Head of caudate nucleus (tissue), 42 donors: ENCODE measurements at regions not wholly inside any gene's neighbourhood (a gene's known extent, or its start where the extent isn't known, plus 50 kb on each side); places are given as distances from the start of the nearest gene placed in this dataset.

Source experiments
- DNase-seq, 42 donors: peaks; one replicate each; pipeline versions ENCODE4 v3.0.0 to v3.0.0-alpha.2; 2020 to 2021; ENCODE audit warnings: mixed read lengths in 7 of 42
- intact Hi-C: fragments of 100-400 bp; cut with DNase I; formaldehyde crosslinking; loops from one replicate; pipeline ENCODE4 v1.15.0; 2022

DNA sequence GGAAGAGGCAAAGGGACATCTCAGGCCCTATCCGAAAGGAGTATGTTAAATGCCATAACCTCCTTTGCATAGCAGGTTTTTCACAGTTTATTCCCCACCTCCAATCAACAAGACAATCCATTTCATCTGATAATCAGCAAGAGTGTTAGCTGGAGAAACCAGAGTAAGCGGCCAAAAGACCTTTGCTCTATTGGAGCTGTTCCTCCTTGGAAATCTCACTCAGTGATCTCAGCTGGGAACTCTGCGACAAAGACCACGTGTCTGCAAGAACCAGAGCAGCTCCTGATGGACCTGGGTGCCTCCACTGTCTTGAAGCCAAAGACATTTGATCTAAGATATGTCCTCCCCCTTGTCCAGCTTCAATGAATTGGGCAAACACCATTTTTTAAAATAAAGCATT, 241.0 kb downstream of the SEC61B start:
- DNase-seq, result no peak
- intact Hi-C loops, result no loop called here

- DNase-seq, result no peak
- intact Hi-C loops, result no loop called here
Measured at GRCh38 chr9:99464568-99464967, 242.5 kb downstream of the SEC61B start.

GRCh38 chr9:99465231-99465907, 243.3 kb downstream of the SEC61B start:
- peak in 30 of 42 donors; percentile 4 to 67 (median 32) for DNase-seq
- intact Hi-C loops, result no loop called here

DNA sequence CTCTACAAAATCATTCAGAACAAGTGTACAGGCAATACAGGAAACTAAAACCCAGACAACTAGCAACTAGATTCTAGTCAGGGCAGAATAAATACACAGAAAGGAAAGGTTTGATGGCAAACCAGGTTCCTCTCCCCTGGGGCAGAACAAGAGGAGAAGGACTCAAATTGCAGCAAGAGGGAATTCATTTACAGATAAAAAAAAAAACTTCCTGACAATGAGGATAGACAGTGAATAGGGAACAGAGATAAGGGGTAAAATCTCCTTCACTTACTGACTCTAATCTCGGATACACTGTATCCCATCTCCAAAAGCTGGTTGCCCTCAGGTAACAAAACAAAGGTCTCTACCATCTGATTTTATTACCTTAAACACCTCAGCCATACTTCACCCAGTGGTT, 244.0 kb downstream of the SEC61B start:
- intact Hi-C loops, result no loop called here
- no peak for DNase-seq

DNA sequence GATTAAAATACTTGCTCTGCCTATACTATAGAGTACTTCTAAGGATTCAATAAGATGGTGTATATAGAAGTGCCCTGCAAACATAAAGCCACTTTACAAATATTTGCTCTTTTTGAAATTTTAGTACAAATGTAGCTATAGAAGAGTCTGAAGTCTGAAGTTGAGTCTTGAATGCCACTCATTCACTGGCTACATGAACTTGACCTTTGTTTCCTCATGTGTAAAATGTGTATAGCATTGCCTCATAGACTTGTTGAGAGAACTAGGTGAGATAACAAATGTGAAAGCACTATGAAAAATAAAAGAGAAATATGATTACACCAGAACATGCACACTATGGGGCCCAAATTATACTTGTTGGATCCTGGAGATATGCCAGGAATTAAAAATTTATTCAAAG, 244.7 kb downstream of the SEC61B start:
- no peak for DNase-seq
- intact Hi-C loops, result no loop called here

- DNase-seq, result no peak
- intact Hi-C loops, result no loop called here
Measured at GRCh38 chr9:99471033-99471432, 249.0 kb downstream of the SEC61B start.

DNA sequence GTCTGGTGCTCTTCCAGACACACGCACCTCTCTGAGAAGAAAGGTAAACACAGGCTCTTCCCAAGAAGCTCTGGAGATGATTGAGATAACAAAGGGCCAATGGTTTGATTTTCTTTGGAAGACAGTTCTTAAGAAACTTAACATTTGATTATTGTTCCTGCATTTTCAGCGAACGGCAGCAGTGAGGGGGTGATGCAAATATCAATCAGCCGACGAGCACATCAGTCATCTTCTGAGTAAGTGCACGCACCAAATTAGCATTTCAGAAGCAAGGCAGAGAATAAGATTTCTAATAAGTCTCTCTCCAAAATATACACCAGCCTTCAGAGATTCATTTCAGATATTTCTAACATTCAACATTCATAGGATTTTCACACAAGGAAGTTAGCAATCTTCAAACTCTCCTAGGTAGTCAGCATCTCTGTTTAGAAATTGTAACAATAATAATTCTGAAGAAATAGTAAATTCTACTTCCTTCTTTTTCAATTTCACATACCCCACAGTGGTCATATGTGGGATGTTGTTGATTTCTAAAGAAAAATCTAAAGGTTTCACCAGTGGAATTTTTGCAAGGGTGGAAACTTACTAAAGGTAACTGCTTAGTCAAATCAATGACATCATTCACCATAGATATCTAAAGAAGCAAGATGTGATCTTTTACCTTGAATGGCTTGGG, 250.3 kb downstream of the SEC61B start:
- intact Hi-C loops, result no loop called here
- DNase-seq, result peak in 10 of 42 donors; percentile 8 to 46 (median 23)

DNA sequence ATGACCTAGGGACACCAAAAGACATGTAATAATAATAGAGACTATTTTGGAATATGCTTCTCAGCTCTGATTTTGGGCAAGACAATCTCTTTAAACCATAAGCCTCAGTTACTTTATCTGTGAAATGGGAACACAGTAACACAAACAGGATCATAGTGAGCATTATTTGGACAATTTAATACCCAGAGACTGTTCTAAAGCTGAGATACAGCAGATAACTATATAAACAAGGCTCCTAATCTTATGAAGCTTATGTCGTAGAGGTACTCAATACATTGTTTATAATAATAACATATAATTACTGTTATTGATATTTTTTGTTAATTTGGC, 250.8 kb downstream of the SEC61B start:
- no peak for DNase-seq
- intact Hi-C loops, result no loop called here

DNA sequence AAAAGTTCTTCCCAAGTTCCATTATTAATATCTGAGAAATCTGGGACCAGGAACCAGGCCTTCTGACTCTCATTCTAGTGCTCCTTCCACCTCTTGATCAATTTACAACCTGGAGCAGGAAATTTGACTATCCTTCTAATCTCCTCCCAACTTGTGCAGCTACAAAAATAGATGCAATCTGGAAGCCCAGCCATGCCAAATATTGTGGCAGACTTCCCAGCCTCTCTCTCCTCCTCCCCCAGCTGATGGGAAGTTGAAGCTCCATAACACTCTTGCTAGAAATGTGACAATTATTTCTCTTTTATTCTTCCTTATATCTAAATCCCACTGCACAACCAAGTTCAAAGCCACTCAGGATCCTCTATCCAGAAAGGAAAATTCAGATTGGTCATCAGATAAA, 252.1 kb downstream of the SEC61B start:
- intact Hi-C loops, result no loop called here
- peak in 1 of 42 donors; percentile 10 for DNase-seq

DNA sequence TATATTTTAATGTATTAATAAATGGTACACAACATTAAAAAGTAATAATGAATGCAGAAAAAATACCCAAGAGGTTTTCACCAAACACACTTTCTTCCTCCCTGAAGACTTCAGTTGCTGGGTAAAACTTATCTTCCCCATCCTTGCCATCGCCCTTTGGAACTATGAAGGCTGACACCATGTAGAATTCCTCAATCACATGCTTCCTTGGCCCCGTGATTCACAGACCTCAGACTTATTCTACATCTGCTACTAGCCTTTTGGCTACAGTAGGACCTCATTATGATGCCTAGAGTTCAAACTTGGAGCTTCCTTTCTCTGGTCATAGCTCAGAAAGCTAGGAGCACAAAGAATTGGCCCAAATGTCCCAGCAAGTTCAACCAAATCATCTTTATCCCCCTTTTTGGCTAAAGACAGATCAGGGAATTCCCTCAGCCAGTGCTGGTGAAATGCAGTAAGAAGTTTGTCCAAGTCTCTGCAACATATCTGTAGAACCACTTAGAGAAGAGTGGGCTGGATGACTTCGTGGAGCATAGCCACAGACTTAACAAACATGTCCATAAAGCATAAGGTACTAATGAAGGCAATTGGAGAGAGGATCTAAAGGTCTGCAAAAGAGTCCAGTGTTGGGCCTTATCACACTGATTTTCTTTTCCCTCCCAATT, 253.5 kb downstream of the SEC61B start:
- intact Hi-C loops, result no loop called here
- DNase-seq, result no peak

GRCh38 chr9:99478469-99479027, 256.5 kb downstream of the SEC61B start:
- intact Hi-C loops, result no loop called here
- DNase-seq, result no peak

DNA sequence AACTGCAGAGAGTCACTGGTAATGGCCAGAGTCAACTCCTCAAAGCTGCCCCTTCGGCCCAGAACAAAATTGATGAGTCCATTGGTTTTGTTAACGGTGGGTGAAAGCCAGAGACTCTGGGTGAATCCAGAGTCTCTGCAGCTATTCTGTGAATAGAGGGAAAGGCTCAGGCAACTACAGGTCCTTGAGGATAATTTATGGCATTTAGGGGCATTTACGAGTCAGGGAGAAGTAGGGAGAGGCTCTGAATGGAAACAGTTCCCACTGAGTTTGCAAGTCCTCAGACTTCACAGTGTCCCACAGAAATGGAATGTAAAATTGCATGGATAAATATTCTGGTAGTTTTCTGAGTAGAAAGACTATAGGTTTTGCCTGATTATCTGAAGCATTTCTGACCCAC, 257.8 kb downstream of the SEC61B start:
- no peak for DNase-seq
- intact Hi-C loops, result no loop called here

DNA sequence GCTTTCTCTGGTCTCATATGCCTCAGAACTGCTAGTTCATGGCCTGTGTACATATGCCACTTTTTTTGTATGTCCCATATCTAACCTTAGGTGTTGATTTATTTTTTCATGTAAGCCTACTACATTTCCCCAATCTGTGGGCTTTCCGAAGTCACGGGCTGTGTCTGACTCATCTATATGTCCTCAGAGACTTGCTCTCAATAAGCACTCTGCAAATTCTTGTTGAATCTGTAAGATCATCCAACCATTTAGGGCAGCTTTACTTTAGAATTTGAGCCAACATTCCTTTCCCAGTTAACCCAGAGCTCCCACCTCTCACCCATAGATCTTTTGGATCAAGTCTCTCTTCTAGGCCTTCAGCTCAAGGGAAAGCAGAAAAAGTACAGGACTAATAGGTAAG, 263.4 kb downstream of the SEC61B start:
- intact Hi-C loops, result no loop called here
- DNase-seq, result no peak

- intact Hi-C loops, result no loop called here
- DNase-seq, result no peak
Measured at GRCh38 chr9:99486684-99487083, 264.6 kb downstream of the SEC61B start.

GRCh38 chr9:99488131-99489059, 266.3 kb downstream of the SEC61B start:
- no peak for DNase-seq
- intact Hi-C loops, result no loop called here

- no peak for DNase-seq
- intact Hi-C loops, result no loop called here
Measured at GRCh38 chr9:99489060-99489413, 267.0 kb downstream of the SEC61B start.

DNA sequence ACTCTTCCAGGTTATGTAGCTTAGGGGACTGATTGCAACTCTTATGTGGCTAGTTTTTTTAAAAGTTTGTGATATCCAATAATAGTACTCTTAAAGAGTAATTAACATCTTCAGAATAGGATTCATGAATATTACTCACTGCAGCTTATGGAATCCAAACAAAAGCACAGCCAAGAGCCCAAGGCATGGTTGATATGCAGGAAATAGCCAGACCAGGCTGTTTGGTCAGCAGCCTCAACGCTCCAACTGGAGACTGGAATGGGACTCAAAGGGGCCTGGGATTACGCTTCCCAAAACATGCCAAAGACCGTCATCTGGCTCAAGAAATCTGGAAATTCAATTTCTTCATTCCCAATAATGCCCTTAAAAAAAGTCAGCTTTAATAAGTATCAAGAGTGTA, 268.6 kb downstream of the SEC61B start:
- intact Hi-C loops, result no loop called here

DNA sequence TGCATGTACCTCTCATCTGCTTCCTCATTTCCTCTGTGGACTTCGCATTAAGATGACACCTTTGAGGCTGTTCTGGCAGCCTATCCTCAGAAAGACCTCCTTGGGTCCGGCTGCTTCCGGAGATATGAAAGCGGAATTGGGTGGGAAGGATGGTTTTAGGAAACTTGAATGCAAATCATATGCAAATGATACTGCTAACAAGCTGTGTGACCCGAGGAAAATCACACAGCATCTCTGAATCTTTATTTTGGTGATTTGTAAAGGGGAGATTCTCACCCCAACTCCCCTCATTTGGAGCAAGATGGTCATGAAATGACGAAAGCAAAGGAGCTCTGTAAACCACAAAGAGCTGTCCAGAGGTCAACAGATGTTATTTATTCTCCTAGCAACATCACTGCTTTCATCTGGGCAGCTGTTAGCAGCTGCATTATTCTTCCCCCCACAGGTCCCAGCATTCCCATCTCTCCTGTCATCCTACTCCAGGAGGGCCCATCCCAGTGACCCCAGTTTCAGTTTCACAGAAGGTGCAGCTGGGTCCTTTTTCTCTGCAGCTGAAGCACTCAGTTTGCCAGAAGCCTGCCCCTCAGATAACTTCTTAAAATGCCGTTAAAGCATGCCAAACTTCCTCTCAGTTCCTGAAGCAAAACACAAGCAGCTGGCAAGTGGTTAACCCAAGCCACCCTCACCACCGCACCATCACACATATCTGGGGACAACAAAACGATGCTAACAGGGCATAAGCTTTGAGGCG, 269.5 kb downstream of the SEC61B start:
- no peak for DNase-seq
- intact Hi-C loops, result no loop called here

More for the DNA sequence above, 268.6 kb downstream of the SEC61B start:
- no peak for DNase-seq

DNA sequence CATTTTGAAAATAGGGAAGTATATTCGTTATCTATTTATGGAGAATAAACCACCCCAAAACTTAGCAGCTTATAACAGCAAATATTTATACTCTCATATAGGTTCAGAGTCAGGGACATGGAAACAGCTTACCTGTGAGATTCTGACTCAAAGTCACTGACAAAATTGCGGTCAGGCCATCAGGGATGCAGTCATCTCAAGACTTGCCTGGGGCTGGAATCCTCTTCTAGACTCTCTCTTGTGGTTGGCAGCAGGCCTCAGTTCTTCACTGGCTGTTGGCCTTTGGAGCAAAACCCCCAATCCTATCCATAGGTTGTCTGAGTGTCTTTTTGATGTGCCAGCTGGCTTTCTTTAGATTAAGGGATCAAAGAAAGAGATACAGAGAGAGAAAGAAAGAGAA, 275.6 kb downstream of the SEC61B start:
- DNase-seq, result no peak
- intact Hi-C loops, result no loop called here
